ENCODE measurements at regions not wholly inside any gene's neighbourhood (a gene's known extent, or its start where the extent isn't known, plus 50 kb on each side); places are given as distances from the start of the nearest gene placed in this dataset.

GRCh38 chr1:11373895-11374747 lies 101.1 kb downstream of the UBIAD1 start:
- no peak for DNase-seq

GRCh38 chr1:11374748-11375110 lies 101.7 kb downstream of the UBIAD1 start:
- DNase-seq: no peak

GRCh38 chr1:11377001-11377583 lies 101.9 kb upstream of the DISP3 start:
- DNase-seq: no peak

GRCh38 chr1:11377954-11378353 lies 101.0 kb upstream of the DISP3 start:
- no peak for DNase-seq

GRCh38 chr1:11379851-11380250 lies 99.1 kb upstream of the DISP3 start:
- no peak for DNase-seq

- no peak for DNase-seq
Measured at GRCh38 chr1:11380500-11380899, 98.5 kb upstream of the DISP3 start.

- no peak for DNase-seq
Measured at GRCh38 chr1:11383553-11384169, 95.3 kb upstream of the DISP3 start.

- no peak for DNase-seq
Measured at GRCh38 chr1:11384170-11384554, 94.8 kb upstream of the DISP3 start.

GRCh38 chr1:11387829-11388228 lies 91.1 kb upstream of the DISP3 start:
- DNase-seq: no peak

- no peak for DNase-seq
Measured at GRCh38 chr1:11388617-11389016, 90.3 kb upstream of the DISP3 start.

GRCh38 chr1:11391327-11391726 lies 87.6 kb upstream of the DISP3 start:
- DNase-seq: no peak

GRCh38 chr1:11391886-11392285 lies 87.1 kb upstream of the DISP3 start:
- DNase-seq: no peak

GRCh38 chr1:11394592-11395245 lies 84.2 kb upstream of the DISP3 start:
- no peak for DNase-seq

- no peak for DNase-seq
Measured at GRCh38 chr1:11395616-11396015, 83.3 kb upstream of the DISP3 start.

- DNase-seq: no peak
Measured at GRCh38 chr1:11397151-11397901, 81.6 kb upstream of the DISP3 start.

GRCh38 chr1:11399250-11399649 lies 79.7 kb upstream of the DISP3 start:
- no peak for DNase-seq

GRCh38 chr1:11400155-11400554 lies 78.8 kb upstream of the DISP3 start:
- DNase-seq: no peak

GRCh38 chr1:11400567-11400966 lies 78.4 kb upstream of the DISP3 start:
- DNase-seq: no peak

GRCh38 chr1:11406845-11407244 lies 72.1 kb upstream of the DISP3 start:
- DNase-seq: no peak

GRCh38 chr1:11407301-11407994 lies 71.5 kb upstream of the DISP3 start:
- no peak for DNase-seq

GRCh38 chr1:11412141-11412540 lies 66.8 kb upstream of the DISP3 start:
- DNase-seq: no peak

GRCh38 chr1:11413986-11414391 lies 65.0 kb upstream of the DISP3 start:
- DNase-seq: peak; percentile 50

Measured in NCI-H2227 treated with DMSO at 0.1 percent for 48 hours (cell line).